Mammary epithelial cell (primary cell): ENCODE measurements at regions not wholly inside any gene's neighbourhood (a gene's known extent, or its start where the extent isn't known, plus 50 kb on each side); places are given as distances from the start of the nearest gene placed in this dataset.

Experiments used
- CTCF ChIP-seq, 2 donors: IDR thresholded peaks in 1 of 2; conservative IDR thresholded peaks in 1 of 2; 2 replicates each; pipeline ENCODE4 v1.5.1; 2011 to 2012; ENCODE audit warnings: inconsistent platforms in 2 of 2, low read length in 2 of 2, mild to moderate bottlenecking in 2 of 2, control low read depth in 1 of 2, low read depth in 1 of 2; ENCODE audit not compliant: insufficient read depth in 1 of 2; ENCODE audit errors: extremely low read depth in 1 of 2
- EZH2 ChIP-seq: IDR thresholded peaks from 2 replicates; pipeline ENCODE4 v1.6.1; 2012; ENCODE audit warnings: low read length, inconsistent platforms, borderline replicate concordance

- TF ChIP-seq CTCF (conservative IDR thresholded peaks at IDR 0.05 in 1 of 2, IDR thresholded peaks at IDR 0.05 in 1 of 2; ENCODE audit: extremely low read depth in 1 of 2, insufficient read depth in 1 of 2, low read depth in 1 of 2, low read length in 2 of 2), result no peak
- TF ChIP-seq EZH2, result no peak
These were observed 1194.3 kb upstream of the CDH8 start for GRCh38 chr16:63230421-63231040.
